GM12891 (cell line): ENCODE measurements at regions not wholly inside any gene's neighbourhood (a gene's known extent, or its start where the extent isn't known, plus 50 kb on each side); places are given as distances from the start of the nearest gene placed in this dataset.

Source experiments
- PAX5 ChIP-seq: IDR thresholded peaks from 2 replicates; pipeline ENCODE4 v1.6.1; 2011; ENCODE audit warnings: low read length, moderate library complexity, mild to moderate bottlenecking; ENCODE audit not compliant: insufficient read depth, severe bottlenecking
- POLR2A ChIP-seq: IDR thresholded peaks from 2 replicates; pipeline ENCODE4 v1.6.1; 2011; ENCODE audit warnings: low read depth, low read length, control low read depth
- POLR2AphosphoS5 ChIP-seq: IDR thresholded peaks from 2 replicates; pipeline ENCODE4 v1.6.1; 2011; ENCODE audit warnings: low read depth, low read length, control low read depth
- POU2F2 ChIP-seq: IDR thresholded peaks from 2 replicates; pipeline ENCODE4 v1.6.1; 2011; ENCODE audit warnings: low read depth, mild to moderate bottlenecking, control low read depth, low read length, moderate library complexity
- TAF1 ChIP-seq: IDR thresholded peaks from 2 replicates; pipeline ENCODE4 v1.6.1; 2011; ENCODE audit warnings: low read depth, low read length, control low read depth

GRCh38 chr12:116637589-116638150, 78.5 kb downstream of the MAP1LC3B2 start:
- TF ChIP-seq POLR2AphosphoS5 (no peak), TAF1 (no peak), POLR2A (no peak), POU2F2 (no peak), PAX5 (no peak)
